Stomach (tissue), 8 donors: ENCODE measurements at regions not wholly inside any gene's neighbourhood (a gene's known extent, or its start where the extent isn't known, plus 50 kb on each side); places are given as distances from the start of the nearest gene placed in this dataset.

Experiments
- DNase-seq, 2 donors: peaks; one replicate each; pipeline versions ENCODE4 v3.0.0 to v3.0.0-alpha.2; 2013 to 2019
- H3K27ac ChIP-seq, 5 donors: fragments of 200-600 bp in 4 of 5; sonication (generic) in 4 of 5; one replicate each; pipeline ENCODE4 v1.5.1; 2013 to 2019; ENCODE audit warnings: mild to moderate bottlenecking in 1 of 5, moderate library complexity in 1 of 5
- H3K27me3 ChIP-seq, 3 donors: fragments of 200-600 bp; sonication (generic); one replicate each; pipeline ENCODE4 v1.5.1; 2017 to 2019; ENCODE audit warnings: mixed run types in 1 of 3
- H3K36me3 ChIP-seq, 4 donors: fragments of 200-600 bp; sonication (generic); 1 replicate in 3 of 4; 2 replicates in 1 of 4; pipeline ENCODE4 v1.5.1; 2016 to 2019
- H3K4me1 ChIP-seq, 4 donors: fragments of 200-600 bp; sonication (generic); one replicate each; pipeline ENCODE4 v1.5.1; 2016 to 2019
- H3K4me3 ChIP-seq, 4 donors: fragments of 200-600 bp; sonication (generic) in 3 of 4; one replicate each; pipeline ENCODE4 v1.5.1; 2016 to 2019; ENCODE audit warnings: mild to moderate bottlenecking in 1 of 4
- H3K9me3 ChIP-seq, 4 donors: fragments of 200-600 bp; sonication (generic); one replicate each; pipeline ENCODE4 v1.5.1; 2016 to 2019
- EP300 ChIP-seq: sonication (generic); formaldehyde crosslinking; IDR thresholded peaks from one replicate; pipeline ENCODE4 v1.6.1; 2017; ENCODE audit warnings: antibody characterized with exemption
- POLR2A ChIP-seq, 4 donors: fragments of 450-650 bp; IDR thresholded peaks; one replicate each; pipeline ENCODE4 v1.6.1; 2016; ENCODE audit warnings: antibody characterized with exemption in 4 of 4, control low read depth in 2 of 4, mild to moderate bottlenecking in 1 of 4, moderate library complexity in 1 of 4
- POLR2AphosphoS5 ChIP-seq, 3 donors: sonication (generic); formaldehyde crosslinking; IDR thresholded peaks; one replicate each; pipeline ENCODE4 v1.6.1; 2016; ENCODE audit warnings: antibody characterized with exemption in 3 of 3
- WGBS, 5 donors: extraction: QIAGEN DNeasy Blood & Tissue Kit in 3 of 5; methylation state at CpG; one replicate each; pipeline versions ENCODE4 v1.1.5 to v1.1.7; 2013 to 2018; 5-methylcytosine and 5-hydroxymethylcytosine counted together
- intact Hi-C: fragments of 100-400 bp; cut with DNase I; formaldehyde crosslinking; loops from one replicate; pipeline ENCODE4 v1.15.1; 2023; ENCODE audit warnings: low total_unique reads
- TF ChIP-seq, protein P1 (sequence below), 7 experiments: fragments of 450-650 bp in 4 of 7; fragments of 200-600 bp in 3 of 7; sonication (generic) in 3 of 7; IDR thresholded peaks; one replicate each; pipeline ENCODE4 v1.5.1; 2016 to 2019; ENCODE audit warnings: antibody characterized with exemption in 7 of 7, control low read depth in 2 of 7, mild to moderate bottlenecking in 1 of 7
- donor health status: healthy with polysubstance abuse.
- donor health status: Bipolar disorder and iron deficiency.
- donor health status: healthy.

DNA sequence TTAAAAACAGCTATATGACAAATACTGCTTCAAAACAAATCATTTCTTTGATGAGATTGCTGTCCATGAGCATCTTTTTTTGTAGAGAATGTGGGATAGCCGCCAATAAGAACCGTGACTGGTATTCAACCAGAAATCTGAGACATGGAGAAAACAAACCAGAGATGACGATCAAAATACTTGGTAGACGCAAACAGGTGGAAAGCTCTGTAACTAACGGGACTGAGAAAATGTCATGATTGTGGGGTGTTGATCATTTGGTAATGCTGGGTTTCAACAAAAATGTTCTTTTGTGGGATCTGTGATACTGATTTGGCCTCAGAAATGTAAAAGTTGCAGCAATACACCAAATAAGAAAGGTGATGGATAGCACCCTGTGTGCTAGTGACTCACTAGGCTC lies 364.8 kb downstream of the NYAP2 start:
- 85 to 94% (median 92%) methylated on average over 5 of the region's 5 CpGs for WGBS, 5 donors
- H3K9me3 ChIP-seq: no peaks in the 10 kb centered on the region
- no peaks in the 10 kb centered on the region for H3K36me3 ChIP-seq
- peaks cover 0 to 8% (median 0%) of the 10 kb centered on the region in 4 donors for H3K4me1 ChIP-seq
- H3K4me3 ChIP-seq: no peak overlapping the region
- H3K27ac ChIP-seq: no peak overlapping the region
- no peak for DNase-seq
- no peaks in the 10 kb centered on the region for H3K27me3 ChIP-seq
- TF ChIP-seq EP300 (no peak), POLR2AphosphoS5 (IDR thresholded peaks at IDR 0.05) (no peak), POLR2A (IDR thresholded peaks at IDR 0.05) (no peak)
- TF ChIP-seq, protein P1, sequence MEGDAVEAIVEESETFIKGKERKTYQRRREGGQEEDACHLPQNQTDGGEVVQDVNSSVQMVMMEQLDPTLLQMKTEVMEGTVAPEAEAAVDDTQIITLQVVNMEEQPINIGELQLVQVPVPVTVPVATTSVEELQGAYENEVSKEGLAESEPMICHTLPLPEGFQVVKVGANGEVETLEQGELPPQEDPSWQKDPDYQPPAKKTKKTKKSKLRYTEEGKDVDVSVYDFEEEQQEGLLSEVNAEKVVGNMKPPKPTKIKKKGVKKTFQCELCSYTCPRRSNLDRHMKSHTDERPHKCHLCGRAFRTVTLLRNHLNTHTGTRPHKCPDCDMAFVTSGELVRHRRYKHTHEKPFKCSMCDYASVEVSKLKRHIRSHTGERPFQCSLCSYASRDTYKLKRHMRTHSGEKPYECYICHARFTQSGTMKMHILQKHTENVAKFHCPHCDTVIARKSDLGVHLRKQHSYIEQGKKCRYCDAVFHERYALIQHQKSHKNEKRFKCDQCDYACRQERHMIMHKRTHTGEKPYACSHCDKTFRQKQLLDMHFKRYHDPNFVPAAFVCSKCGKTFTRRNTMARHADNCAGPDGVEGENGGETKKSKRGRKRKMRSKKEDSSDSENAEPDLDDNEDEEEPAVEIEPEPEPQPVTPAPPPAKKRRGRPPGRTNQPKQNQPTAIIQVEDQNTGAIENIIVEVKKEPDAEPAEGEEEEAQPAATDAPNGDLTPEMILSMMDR (IDR thresholded peaks at IDR 0.05): no peak
- intact Hi-C loops: no loop called here

DNA sequence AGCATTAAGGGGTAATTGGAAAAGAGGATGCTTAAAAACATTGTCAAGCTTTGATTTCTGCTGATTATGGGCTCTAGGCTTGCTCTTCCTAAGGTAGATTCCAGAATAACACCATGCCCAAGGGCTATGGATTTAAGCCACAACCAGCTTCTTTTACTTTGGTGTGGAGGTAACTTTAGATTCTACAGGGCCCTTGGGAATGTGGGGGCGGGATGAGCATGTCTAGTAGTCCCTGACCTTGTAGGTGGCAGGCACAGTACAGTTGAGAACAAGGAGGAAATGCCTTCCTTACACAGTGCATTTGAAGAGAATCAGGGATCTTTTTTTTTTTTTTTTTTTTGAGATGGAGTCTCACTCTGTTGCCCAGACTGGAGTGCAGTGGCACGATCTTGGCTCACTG lies 364.2 kb downstream of the NYAP2 start:
- TF ChIP-seq POLR2A (IDR thresholded peaks at IDR 0.05): no peak
- no peak for TF ChIP-seq POLR2AphosphoS5 (IDR thresholded peaks at IDR 0.05)
- no peak for TF ChIP-seq EP300
- TF ChIP-seq, protein P1 (IDR thresholded peaks at IDR 0.05): no peak
- Histone ChIP-seq H3K27me3 (no peaks in the 10 kb centered on the region), H3K4me3 (no peak overlapping the region), H3K36me3 (no peaks in the 10 kb centered on the region), H3K9me3 (no peaks in the 10 kb centered on the region), H3K4me1 (peaks cover 0 to 8% (median 0%) of the 10 kb centered on the region in 4 donors), H3K27ac (no peak overlapping the region)
- DNase-seq: no peak
- WGBS, 5 donors: 68 to 85% (median 76%) methylated on average over 2 of the region's 2 CpGs
- intact Hi-C loops: no loop called here

DNA sequence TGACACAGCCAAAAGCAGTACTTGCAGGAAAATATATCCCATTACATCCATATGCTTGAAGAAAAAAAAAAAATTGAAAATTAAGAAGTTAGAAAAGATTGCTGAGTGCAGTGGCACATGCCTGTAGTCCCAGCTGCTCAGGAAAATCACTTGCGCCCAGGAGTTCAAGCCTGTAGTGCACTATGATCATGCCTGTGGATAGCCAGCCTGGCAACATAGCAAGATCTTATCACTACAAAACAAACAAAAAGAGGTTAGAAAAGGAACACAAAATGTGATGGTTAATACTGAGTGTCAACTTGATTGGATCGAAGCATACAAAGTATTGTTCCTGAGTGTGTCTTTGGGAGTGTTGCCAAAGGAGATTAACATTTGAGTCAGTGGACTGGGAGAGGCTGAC lies 361.9 kb downstream of the NYAP2 start:
- Histone ChIP-seq H3K9me3 (no peaks in the 10 kb centered on the region), H3K36me3 (no peaks in the 10 kb centered on the region), H3K4me3 (no peak overlapping the region), H3K27me3 (no peaks in the 10 kb centered on the region), H3K4me1 (peaks cover 0 to 6% (median 0%) of the 10 kb centered on the region in 4 donors), H3K27ac (no peak overlapping the region)
- no peak for DNase-seq
- WGBS, 5 donors: 65 to 85% (median 74%) methylated on average over 2 of the region's 2 CpGs
- intact Hi-C loops: no loop called here
- no peak for TF ChIP-seq POLR2A (IDR thresholded peaks at IDR 0.05)
- no peak for TF ChIP-seq POLR2AphosphoS5 (IDR thresholded peaks at IDR 0.05)
- TF ChIP-seq, protein P1 (IDR thresholded peaks at IDR 0.05): no peak
- TF ChIP-seq EP300: no peak

DNA sequence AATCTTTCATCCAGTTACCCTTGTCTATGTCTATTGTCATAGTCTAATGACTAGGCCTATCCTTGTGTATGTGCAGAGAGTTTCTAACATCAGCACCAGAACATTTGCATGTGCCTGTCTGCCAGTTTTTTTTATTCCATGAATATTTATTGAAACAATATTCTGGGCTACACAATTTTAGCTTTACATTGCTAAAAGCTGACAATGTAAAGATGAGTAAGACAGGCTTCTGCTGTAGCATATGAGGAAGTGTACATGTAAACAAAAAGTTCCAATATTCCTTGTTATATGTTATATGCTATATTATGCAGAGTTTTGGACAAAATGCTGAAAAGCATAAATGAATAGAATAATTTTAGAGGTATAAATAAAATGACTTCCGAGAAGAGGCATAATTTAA lies 357.7 kb downstream of the NYAP2 start:
- Histone ChIP-seq H3K27ac (no peak overlapping the region), H3K9me3 (no peaks in the 10 kb centered on the region), H3K36me3 (no peaks in the 10 kb centered on the region), H3K27me3 (no peaks in the 10 kb centered on the region), H3K4me1 (no peaks in the 10 kb centered on the region), H3K4me3 (no peak overlapping the region)
- DNase-seq: no peak
- intact Hi-C loops: no loop called here
- WGBS, 5 donors: 84 to 95% (median 93%) methylated on average over 1 of the region's 1 CpG
- no peak for TF ChIP-seq EP300
- TF ChIP-seq POLR2A (IDR thresholded peaks at IDR 0.05): no peak
- TF ChIP-seq POLR2AphosphoS5 (IDR thresholded peaks at IDR 0.05): no peak
- TF ChIP-seq, protein P1 (IDR thresholded peaks at IDR 0.05): no peak
